IMR-90 (cell line): ENCODE measurements at regions not wholly inside any gene's neighbourhood (a gene's known extent, or its start where the extent isn't known, plus 50 kb on each side); places are given as distances from the start of the nearest gene placed in this dataset.
"Not testable (repeated sequence)": the region's sequence is repeated elsewhere in the genome, so short reads cannot be mapped to it uniquely, and the experiment has no call there.

Source experiments
- ATAC-seq: fragments of 200-7000 bp; cut with Tn5 transposase; 2 replicates; pipeline ENCODE4 v1.9.1; 2020; ENCODE audit warnings: low read depth, mild to moderate bottlenecking, moderate library complexity
- BruUV-seq: library from RNA; stranded (reverse); fragments of 400-500 nt; replicated peaks from 2 replicates; lab custom pipeline; 2021; lab: Mats Ljungman, UMichigan
- CTCF ChIA-PET: fragments of 300-600 bp; formaldehyde crosslinking; extraction: SDS; loops from one replicate; lab custom pipeline; 2021; ENCODE audit warnings: antibody characterized with exemption; lab: Yijun Ruan, JAX
- POLR2A ChIA-PET: fragments of 300-600 bp; sonication (Branson Sonifier 250); formaldehyde crosslinking; loops from one replicate; lab custom pipeline; 2022; ENCODE audit warnings: antibody characterized with exemption; ENCODE audit not compliant: unreplicated experiment; lab: Charles Lee
- DNase-seq: peaks from one replicate; pipeline ENCODE4 v3.0.0; 2013
- H2AFZ ChIP-seq: replicated peaks from 2 replicates; pipeline ENCODE3; 2013; ENCODE audit warnings: low read length, mild to moderate bottlenecking; ENCODE audit not compliant: poor library complexity
- H2AK5ac ChIP-seq: 2 replicates; pipeline ENCODE4 v1.6.1; 2013; ENCODE audit warnings: low read depth, low read length, inconsistent platforms
- H2AK9ac ChIP-seq: replicated peaks from 2 replicates; pipeline ENCODE3; 2013; ENCODE audit warnings: mild to moderate bottlenecking, low read depth, low read length, moderate library complexity; ENCODE audit not compliant: poor library complexity
- H2BK120ac ChIP-seq: 2 replicates; pipeline ENCODE4 v1.6.1; 2013; ENCODE audit warnings: low read depth, low read length, inconsistent platforms
- H2BK15ac ChIP-seq: 3 replicates; pipeline ENCODE4 v1.6.1; 2013; ENCODE audit warnings: low read depth, low read length, inconsistent platforms
- H2BK20ac ChIP-seq: 2 replicates; pipeline ENCODE4 v1.6.1; 2013; ENCODE audit warnings: low read depth, mild to moderate bottlenecking, inconsistent platforms, low read length, moderate library complexity
- H2BK5ac ChIP-seq: 2 replicates; pipeline ENCODE4 v1.6.1; 2013; ENCODE audit warnings: mild to moderate bottlenecking, low read depth, low read length, inconsistent platforms; ENCODE audit not compliant: poor library complexity, severe bottlenecking
- H3K14ac ChIP-seq: replicated peaks from 2 replicates; pipeline ENCODE4 v1.6.1; 2013; ENCODE audit warnings: low read depth, low read length, inconsistent platforms
- H3K18ac ChIP-seq: 2 replicates; pipeline ENCODE4 v1.6.1; 2013; ENCODE audit warnings: low read depth, low read length, control low read depth
- H3K23ac ChIP-seq: 2 replicates; pipeline ENCODE4 v1.6.1; 2013; ENCODE audit warnings: low read depth, low read length, inconsistent platforms
- H3K27ac ChIP-seq: 2 replicates; pipeline ENCODE4 v1.5.1; 2013; ENCODE audit warnings: mild to moderate bottlenecking, control low read depth, low read length; ENCODE audit not compliant: insufficient read depth
- H3K27me3 ChIP-seq: 2 replicates; pipeline ENCODE4 v1.6.1; 2013; ENCODE audit warnings: low read length; ENCODE audit not compliant: control insufficient read depth, insufficient read depth
- H3K36me3 ChIP-seq: 2 replicates; pipeline ENCODE4 v1.6.1; 2013; ENCODE audit warnings: low read length, mixed read lengths; ENCODE audit not compliant: control insufficient read depth, insufficient read depth
- H3K4ac ChIP-seq: 2 replicates; pipeline ENCODE4 v1.6.1; 2013; ENCODE audit warnings: low read depth, low read length, inconsistent platforms
- H3K4me1 ChIP-seq: 2 replicates; pipeline ENCODE4 v1.6.1; 2013; ENCODE audit warnings: low read length, mixed read lengths; ENCODE audit not compliant: control insufficient read depth, insufficient read depth
- H3K4me2 ChIP-seq: 2 replicates; pipeline ENCODE4 v1.6.1; 2013; ENCODE audit warnings: low read depth, mild to moderate bottlenecking, control low read depth, low read length, moderate library complexity
- H3K4me3 ChIP-seq: 2 replicates; pipeline ENCODE4 v1.5.1; 2013; ENCODE audit warnings: low read depth, mild to moderate bottlenecking, control low read depth, low read length, moderate library complexity; ENCODE audit not compliant: insufficient read depth
- H3K56ac ChIP-seq: 2 replicates; pipeline ENCODE4 v1.6.1; 2013; ENCODE audit warnings: low read length, inconsistent platforms; ENCODE audit not compliant: insufficient read depth; ENCODE audit errors: extremely low read depth
- H3K79me1 ChIP-seq, 2 experiments: 2 replicates each; pipeline ENCODE4 v1.6.1; 2013; ENCODE audit warnings: low read length in 2 of 2, inconsistent platforms in 1 of 2, low read depth in 1 of 2
- H3K9ac ChIP-seq: 2 replicates; pipeline ENCODE4 v1.6.1; 2013; ENCODE audit warnings: low read depth, low read length, control low read depth
- H3K9me1 ChIP-seq: 2 replicates; pipeline ENCODE4 v1.6.1; 2013; ENCODE audit warnings: low read length, inconsistent platforms; ENCODE audit not compliant: insufficient read depth
- H3K9me3 ChIP-seq: 2 replicates; pipeline ENCODE4 v1.6.1; 2013; ENCODE audit warnings: low read length; ENCODE audit not compliant: control insufficient read depth, insufficient read depth
- H4K20me1 ChIP-seq: 2 replicates; pipeline ENCODE4 v1.6.1; 2013; ENCODE audit warnings: low read length, inconsistent platforms; ENCODE audit not compliant: insufficient read depth
- H4K5ac ChIP-seq: 2 replicates; pipeline ENCODE4 v1.6.1; 2013; ENCODE audit warnings: mild to moderate bottlenecking, low read depth, low read length, control low read depth
- H4K8ac ChIP-seq, 2 experiments: 2 replicates each; pipeline ENCODE4 v1.6.1; 2013; ENCODE audit warnings: low read depth in 2 of 2, low read length in 2 of 2, control low read depth in 1 of 2, inconsistent platforms in 1 of 2
- H4K91ac ChIP-seq: 2 replicates; pipeline ENCODE4 v1.6.1; 2013; ENCODE audit warnings: low read depth, low read length, inconsistent platforms; ENCODE audit not compliant: insufficient read depth
- WGBS, 2 experiments: methylation state at CpG; one replicate each; pipeline versions ENCODE4 v1.1.5 to v1.1.7; 2013; ENCODE audit warnings: missing lambda C conversion rate in 2 of 2; ENCODE audit not compliant: insufficient read length in 1 of 2; ENCODE audit errors: extremely low coverage in 2 of 2; 5-methylcytosine and 5-hydroxymethylcytosine counted together
- dilution Hi-C: fragments of 300-500 bp; cut with HindIII; formaldehyde crosslinking; loops from one replicate; pipeline ENCODE4 v1.14.3; 2018; ENCODE audit warnings: low sequenced_read_pairs; ENCODE audit not compliant: unreplicated experiment
- in situ Hi-C: fragments of 300-500 bp; cut with MboI; formaldehyde crosslinking; loops from 3 replicates; pipeline ENCODE4 v1.14.3; 2019; ENCODE audit warnings: low sequenced_read_pairs, inconsistent platforms, mixed read lengths
- intact Hi-C: fragments of 100-400 bp; cut with micrococcal nuclease; formaldehyde crosslinking; loops from 2 replicates; pipeline ENCODE4 v1.10.0; 2022

DNA sequence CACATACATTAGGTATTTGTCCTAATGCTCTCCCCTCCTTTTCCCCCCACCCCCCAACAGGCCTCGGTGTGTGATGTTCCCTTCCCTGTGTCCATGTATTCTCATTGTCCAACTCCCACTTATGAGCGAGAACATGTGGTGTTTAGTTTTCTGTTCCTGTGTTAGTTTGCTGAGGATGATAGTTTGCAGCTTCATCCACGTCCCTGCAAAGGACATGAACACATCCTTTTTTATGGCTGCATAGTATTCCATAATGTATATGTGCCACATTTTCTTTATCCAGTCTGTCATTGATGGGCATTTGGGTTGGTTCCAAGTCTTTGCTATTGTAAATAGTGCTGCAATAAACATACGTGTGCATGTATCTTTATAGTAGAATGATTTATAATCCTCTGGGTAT is 171.0 kb downstream of the HMHB1 start:
- H3K18ac ChIP-seq, H2AK5ac ChIP-seq, H2AK9ac ChIP-seq, H3K9me3 ChIP-seq, H4K8ac ChIP-seq, ATAC-seq, H2AFZ ChIP-seq, intact Hi-C loops, H2BK120ac ChIP-seq, H3K27me3 ChIP-seq, H4K20me1 ChIP-seq, H2BK20ac ChIP-seq, dilution Hi-C loops, H4K91ac ChIP-seq, in situ Hi-C loops, H3K4me2 ChIP-seq, H3K14ac ChIP-seq, DNase-seq, H3K36me3 ChIP-seq, POLR2A ChIA-PET, H2BK15ac ChIP-seq, CTCF ChIA-PET, H3K9me1 ChIP-seq, H3K23ac ChIP-seq, H3K56ac ChIP-seq, BruUV-seq, H3K27ac ChIP-seq, H2BK5ac ChIP-seq, H3K79me1 ChIP-seq, H4K5ac ChIP-seq, H3K4me3 ChIP-seq, H3K4ac ChIP-seq, H3K9ac ChIP-seq: not testable (repeated sequence)
- WGBS, 2 experiments = no CpG with 5 or more reads among the region's 4 CpGs
- H3K4me1 ChIP-seq = peaks cover 14% of the 10 kb centered on the region
